ENCODE measurements at regions not wholly inside any gene's neighbourhood (a gene's known extent, or its start where the extent isn't known, plus 50 kb on each side); places are given as distances from the start of the nearest gene placed in this dataset.
A peak's percentile ranks its signal among the peaks of the same experiment; 100 is the strongest.

DNA sequence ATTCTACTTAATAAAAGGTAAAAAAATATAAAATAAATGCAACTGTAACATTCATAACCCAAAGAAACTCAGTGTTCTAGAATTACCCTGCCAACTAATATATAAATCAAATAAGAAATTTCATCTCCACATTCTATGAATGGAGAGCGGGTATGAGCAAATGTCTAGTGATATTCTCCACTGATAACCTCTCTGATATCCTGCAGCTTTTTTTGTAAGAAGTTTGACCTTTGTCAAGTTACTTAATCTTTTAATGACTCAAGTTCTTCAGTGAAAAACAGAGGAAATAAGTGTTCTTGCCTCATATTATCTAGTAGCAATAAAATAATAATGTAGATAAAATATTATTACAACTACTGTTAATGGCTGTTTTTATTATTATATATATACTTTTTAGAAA, 1275.6 kb upstream of the CDH9 start:
- no peak for DNase-seq (ENCODE audit: low read depth in 2 of 2)
- Histone ChIP-seq H3K9me3 (ENCODE audit: control insufficient read depth, insufficient read depth, low read depth, low read length) (no peaks in the 10 kb centered on the region), H3K4me2 (ENCODE audit: extremely low read depth, insufficient read depth, low read length) (no peak overlapping the region), H3K9ac (ENCODE audit: insufficient read depth, low read length) (no peak overlapping the region), H3K27ac (ENCODE audit: insufficient read depth, low read length) (no peak overlapping the region), H4K20me1 (ENCODE audit: control insufficient read depth, extremely low read depth, insufficient read depth, low read length) (no peaks in the 10 kb centered on the region), H3K36me3 (ENCODE audit: control insufficient read depth, insufficient read depth, low read length) (no peaks in the 10 kb centered on the region), H3K27me3 (ENCODE audit: control insufficient read depth, insufficient read depth, low read length) (no peaks in the 10 kb centered on the region), H3K4me1 (ENCODE audit: control insufficient read depth, extremely low read depth, insufficient read depth, low read length) (no peaks in the 10 kb centered on the region), H2AFZ (ENCODE audit: low read length) (no peak overlapping the region), H3K4me3 (replicated peaks in 1 of 4; ENCODE audit: control extremely low read depth in 1 of 4, insufficient read depth in 1 of 4, low read depth in 3 of 4, low read length in 4 of 4) (no peak overlapping the region), H3K79me2 (ENCODE audit: control insufficient read depth, insufficient read depth, low read length) (no peaks in the 10 kb centered on the region)
- no peak for TF ChIP-seq CTCF (conservative IDR thresholded peaks at IDR 0.05 in 1 of 2, IDR thresholded peaks at IDR 0.05 in 1 of 2; ENCODE audit: low read depth in 1 of 2, low read length in 2 of 2)

DNA sequence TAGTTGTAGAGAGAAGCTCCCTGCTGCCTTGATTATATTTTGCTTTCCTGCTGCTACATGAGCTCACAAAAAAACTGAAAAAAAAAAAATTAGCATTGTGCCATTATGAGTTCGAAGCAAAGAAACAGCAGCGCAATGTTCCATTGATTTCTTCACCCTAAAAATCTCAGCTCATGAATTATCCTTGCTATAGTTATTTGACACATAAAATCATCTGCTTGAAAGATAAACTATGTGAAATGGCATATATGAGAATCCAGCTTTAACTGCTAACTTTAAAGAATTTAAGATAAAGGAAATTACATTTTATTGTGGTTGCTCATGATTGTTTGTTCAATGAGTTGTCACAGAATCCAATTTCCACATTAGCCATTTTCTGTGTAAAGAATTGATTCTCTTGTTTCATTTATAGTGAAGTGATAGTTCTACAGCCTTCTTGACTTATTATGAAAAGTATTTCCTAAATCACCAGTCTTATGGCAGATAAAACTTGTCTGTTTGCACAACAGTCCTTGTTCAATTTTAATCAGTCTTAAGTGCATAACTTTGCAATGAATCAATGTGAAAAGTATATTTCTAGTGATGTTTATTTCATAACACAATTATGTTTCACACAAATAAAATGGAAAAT, 1275.0 kb upstream of the CDH9 start:
- H3K4me1 ChIP-seq (ENCODE audit: control insufficient read depth, extremely low read depth, insufficient read depth, low read length): no peaks in the 10 kb centered on the region

DNA sequence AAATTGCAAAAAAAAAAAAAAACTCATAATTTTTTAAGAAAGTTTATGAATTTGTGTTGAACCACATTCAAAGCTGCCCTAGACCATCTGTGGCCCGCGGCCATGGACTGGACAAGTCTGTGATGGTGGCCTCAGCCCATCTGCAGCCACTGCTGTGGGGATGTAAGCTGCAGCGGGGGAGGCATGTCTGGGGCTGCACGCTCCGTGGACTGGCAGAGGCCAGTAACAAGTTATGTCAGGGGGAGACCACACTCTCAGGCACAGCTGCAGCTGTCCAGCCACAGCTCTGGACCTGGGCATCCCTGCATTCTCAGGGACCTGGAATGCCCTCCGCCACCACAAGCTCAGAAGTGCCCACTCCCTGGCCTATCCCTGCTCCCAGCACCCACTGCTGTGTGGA, 1272.3 kb upstream of the CDH9 start:
- H4K20me1 ChIP-seq (ENCODE audit: control insufficient read depth, extremely low read depth, insufficient read depth, low read length): no peaks in the 10 kb centered on the region
- no peaks in the 10 kb centered on the region for H3K9me3 ChIP-seq (ENCODE audit: control insufficient read depth, insufficient read depth, low read depth, low read length)
- no peak overlapping the region for H2AFZ ChIP-seq (ENCODE audit: low read length)
- no peak overlapping the region for H3K4me2 ChIP-seq (ENCODE audit: extremely low read depth, insufficient read depth, low read length)
- H3K4me1 ChIP-seq (ENCODE audit: control insufficient read depth, extremely low read depth, insufficient read depth, low read length): no peaks in the 10 kb centered on the region
- no peaks in the 10 kb centered on the region for H3K79me2 ChIP-seq (ENCODE audit: control insufficient read depth, insufficient read depth, low read length)
- TF ChIP-seq CTCF (conservative IDR thresholded peaks at IDR 0.05 in 1 of 2, IDR thresholded peaks at IDR 0.05 in 1 of 2; ENCODE audit: low read depth in 1 of 2, low read length in 2 of 2) (no peak), EZH2 (IDR thresholded peaks at IDR 0.05; ENCODE audit: low read length, missing control alignments) (no peak)
- no peak overlapping the region for H3K4me3 ChIP-seq (replicated peaks in 1 of 4; ENCODE audit: control extremely low read depth in 1 of 4, insufficient read depth in 1 of 4, low read depth in 3 of 4, low read length in 4 of 4)
- H3K27me3 ChIP-seq (ENCODE audit: control insufficient read depth, insufficient read depth, low read length): no peaks in the 10 kb centered on the region
- H3K9ac ChIP-seq (ENCODE audit: insufficient read depth, low read length): no peak overlapping the region
- no peak for DNase-seq (ENCODE audit: low read depth in 2 of 2)
- no peaks in the 10 kb centered on the region for H3K36me3 ChIP-seq (ENCODE audit: control insufficient read depth, insufficient read depth, low read length)
- no peak overlapping the region for H3K27ac ChIP-seq (ENCODE audit: insufficient read depth, low read length)

More for the DNA sequence above, 1275.0 kb upstream of the CDH9 start:
- H3K9ac ChIP-seq (ENCODE audit: insufficient read depth, low read length): no peak overlapping the region
- H3K4me2 ChIP-seq (ENCODE audit: extremely low read depth, insufficient read depth, low read length): no peak overlapping the region
- no peaks in the 10 kb centered on the region for H3K36me3 ChIP-seq (ENCODE audit: control insufficient read depth, insufficient read depth, low read length)
- no peak overlapping the region for H3K27ac ChIP-seq (ENCODE audit: insufficient read depth, low read length)
- no peaks in the 10 kb centered on the region for H3K27me3 ChIP-seq (ENCODE audit: control insufficient read depth, insufficient read depth, low read length)
- TF ChIP-seq EZH2 (IDR thresholded peaks at IDR 0.05; ENCODE audit: low read length, missing control alignments): no peak
- no peak for TF ChIP-seq CTCF (conservative IDR thresholded peaks at IDR 0.05 in 1 of 2, IDR thresholded peaks at IDR 0.05 in 1 of 2; ENCODE audit: low read depth in 1 of 2, low read length in 2 of 2)
- no peak overlapping the region for H3K4me3 ChIP-seq (replicated peaks in 1 of 4; ENCODE audit: control extremely low read depth in 1 of 4, insufficient read depth in 1 of 4, low read depth in 3 of 4, low read length in 4 of 4)
- H4K20me1 ChIP-seq (ENCODE audit: control insufficient read depth, extremely low read depth, insufficient read depth, low read length): no peaks in the 10 kb centered on the region
- peak; percentile 1 to 13 for DNase-seq (ENCODE audit: low read depth in 2 of 2)
- H3K9me3 ChIP-seq (ENCODE audit: control insufficient read depth, insufficient read depth, low read depth, low read length): no peaks in the 10 kb centered on the region
- no peak overlapping the region for H2AFZ ChIP-seq (ENCODE audit: low read length)
- H3K79me2 ChIP-seq (ENCODE audit: control insufficient read depth, insufficient read depth, low read length): no peaks in the 10 kb centered on the region

Data from fibroblast of lung (primary cell).